ENCODE measurements at regions not wholly inside any gene's neighbourhood (a gene's known extent, or its start where the extent isn't known, plus 50 kb on each side); places are given as distances from the start of the nearest gene placed in this dataset.

DNA sequence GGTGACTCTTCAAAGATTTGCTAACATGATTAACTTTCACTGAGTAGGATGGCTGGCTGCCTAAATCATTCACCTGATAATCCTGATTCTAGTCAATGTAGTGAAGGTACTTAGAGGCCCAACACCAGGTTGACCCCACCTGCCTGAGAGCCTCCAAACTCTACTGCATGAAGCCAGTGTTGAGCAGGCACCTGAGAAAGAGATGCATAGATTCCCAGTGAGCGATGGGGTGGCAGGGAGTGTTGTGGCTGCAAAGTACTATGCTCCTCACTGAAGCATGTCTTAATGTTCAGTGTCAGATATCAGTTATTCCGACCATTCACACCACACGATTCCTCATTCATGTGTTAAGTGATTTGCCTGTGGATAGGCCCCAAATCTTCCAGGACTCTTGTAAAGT lies 804.4 kb downstream of the TLE4 start:
- DNase-seq (ENCODE audit: low read depth in 2 of 2): no peak

- DNase-seq (ENCODE audit: low read depth in 2 of 2): no peak
These were observed 803.7 kb downstream of the TLE4 start for GRCh38 chr9:80375477-80375876.

- no peak for DNase-seq (ENCODE audit: low read depth in 2 of 2)
These were observed 797.9 kb downstream of the TLE4 start for GRCh38 chr9:80369641-80370040.

DNA sequence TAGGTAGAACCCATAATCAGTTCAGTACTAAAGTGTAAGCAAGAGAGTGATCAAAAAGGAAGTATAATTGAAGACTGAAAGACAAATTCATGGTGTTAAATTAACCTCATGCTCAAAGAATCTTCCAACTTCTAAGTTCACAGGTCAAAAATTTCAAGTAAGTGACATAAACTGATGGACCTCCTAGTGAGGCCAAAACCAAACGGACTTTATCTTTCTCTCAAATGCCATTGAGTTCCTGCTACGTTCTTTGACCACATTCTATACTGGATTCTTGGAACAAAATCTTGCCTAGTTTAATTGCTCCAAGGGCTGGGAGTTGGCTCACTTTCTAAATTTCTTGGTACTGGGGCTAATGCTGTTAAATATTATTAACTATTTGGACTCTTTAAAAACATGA lies 794.9 kb downstream of the TLE4 start:
- no peak for DNase-seq (ENCODE audit: low read depth in 2 of 2)

DNA sequence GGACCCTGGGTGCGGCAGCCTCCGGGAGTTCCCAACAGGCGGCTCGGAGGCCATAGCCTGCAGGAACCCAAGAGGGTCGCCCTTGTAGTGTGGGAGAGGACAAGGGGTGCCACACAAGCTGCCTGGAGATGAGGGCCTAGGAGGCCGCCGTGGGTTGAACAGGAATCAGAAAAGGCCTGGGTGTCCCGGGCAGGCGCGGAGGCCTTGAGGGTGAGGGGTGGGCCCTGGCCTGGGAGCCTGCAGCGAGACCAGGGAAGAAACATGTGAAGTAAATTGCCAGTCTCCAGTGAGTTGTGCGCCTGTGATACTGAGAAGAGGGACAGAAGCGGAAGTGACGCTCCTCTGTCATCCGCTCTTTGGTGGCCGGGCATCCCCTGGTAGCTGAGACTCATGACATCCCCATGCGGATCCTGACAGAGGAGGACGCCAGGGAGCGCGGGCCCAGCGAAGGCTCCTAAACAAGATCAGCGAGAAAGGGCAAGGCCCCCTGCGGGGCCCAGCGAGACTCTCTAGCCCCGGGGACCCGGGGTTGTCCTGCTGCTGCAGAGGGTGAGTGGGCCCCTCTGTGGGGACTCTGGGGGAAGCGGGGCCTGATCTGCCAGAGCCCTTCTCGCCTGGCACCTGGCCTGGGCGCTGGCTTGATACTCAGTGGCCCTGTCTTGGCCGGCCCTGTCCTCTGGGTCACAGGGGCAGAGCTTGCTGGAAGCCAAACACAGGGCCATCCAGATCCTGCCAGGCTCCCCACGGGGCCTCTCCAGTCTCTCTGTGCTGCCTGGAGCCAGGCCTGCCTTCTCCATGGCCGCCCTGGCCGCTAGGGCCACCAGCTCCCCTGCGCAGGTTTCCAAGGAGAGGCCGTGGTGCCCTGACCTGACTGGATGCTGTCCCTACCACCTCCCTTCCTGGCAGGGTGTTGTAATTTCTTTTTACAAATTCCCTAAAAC lies 788.4 kb downstream of the TLE4 start:
- no peak for DNase-seq (ENCODE audit: low read depth in 2 of 2)

- DNase-seq (ENCODE audit: low read depth in 2 of 2): no peak
These were observed 787.5 kb downstream of the TLE4 start for GRCh38 chr9:80359291-80359690.

DNA sequence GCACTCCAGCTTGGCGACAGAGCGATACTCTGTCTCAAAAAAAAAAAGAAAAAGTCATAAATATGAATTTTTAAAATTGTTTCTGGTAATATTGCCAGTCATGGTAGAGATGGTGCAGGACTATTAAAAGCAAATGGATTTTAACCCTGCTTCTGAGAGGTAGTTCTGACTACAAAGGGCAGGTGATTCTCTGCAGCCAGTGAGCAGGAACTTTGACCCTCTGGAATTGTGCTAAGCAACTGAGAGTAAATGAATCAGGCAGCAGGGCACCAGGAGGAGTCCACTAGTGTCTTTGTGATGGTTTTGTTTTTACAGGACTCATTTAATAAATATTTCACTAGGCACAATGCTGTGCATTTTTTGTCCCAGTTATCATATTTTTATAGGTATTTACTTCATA lies 781.2 kb downstream of the TLE4 start:
- no peak for DNase-seq (ENCODE audit: low read depth in 2 of 2)

DNA sequence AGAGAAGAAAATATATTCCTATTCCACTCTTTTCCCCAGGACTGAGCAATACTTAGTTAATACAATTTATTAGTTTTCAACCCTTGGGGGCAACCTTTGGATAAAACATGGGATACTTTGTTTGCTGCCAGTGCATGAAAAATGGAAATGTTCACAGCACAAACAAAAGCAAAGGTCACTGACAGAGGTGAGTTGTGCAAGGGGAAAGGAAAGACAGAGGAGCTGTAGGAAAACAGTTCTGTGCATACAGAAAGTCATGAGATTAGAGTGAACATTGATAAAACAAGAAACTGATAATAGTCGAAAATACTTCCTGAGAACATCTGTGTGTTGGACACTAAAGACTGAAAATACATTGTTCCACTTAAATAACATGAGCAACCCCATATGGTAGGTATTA lies 779.8 kb downstream of the TLE4 start:
- DNase-seq (ENCODE audit: low read depth in 2 of 2): no peak

- no peak for DNase-seq (ENCODE audit: low read depth in 2 of 2)
These were observed 754.3 kb downstream of the TLE4 start for GRCh38 chr9:80326105-80326504.

- DNase-seq (ENCODE audit: low read depth in 2 of 2): no peak
These were observed 749.2 kb downstream of the TLE4 start for GRCh38 chr9:80320916-80321315.

GRCh38 chr9:80320480-80320879 lies 748.7 kb downstream of the TLE4 start:
- no peak for DNase-seq (ENCODE audit: low read depth in 2 of 2)

GRCh38 chr9:80305136-80305535 lies 733.4 kb downstream of the TLE4 start:
- no peak for DNase-seq (ENCODE audit: low read depth in 2 of 2)

DNA sequence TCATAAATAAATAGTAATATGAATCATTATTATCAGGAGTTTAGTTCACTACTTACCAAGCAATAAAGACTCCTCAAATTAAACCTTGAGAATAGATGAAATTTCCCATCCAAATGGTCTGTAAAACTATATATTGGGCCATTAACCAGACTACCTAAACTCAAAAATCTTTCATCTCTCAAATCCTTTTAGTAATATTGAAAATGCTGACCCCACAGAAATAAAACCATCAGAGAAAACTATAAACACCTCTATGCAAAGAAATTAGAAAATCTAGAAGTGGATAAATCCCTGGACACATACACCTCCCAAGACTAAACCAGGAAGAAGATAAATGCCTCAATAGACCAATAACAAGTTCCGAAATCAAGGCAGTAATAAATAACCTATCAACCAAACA lies 723.2 kb downstream of the TLE4 start:
- DNase-seq (ENCODE audit: low read depth in 2 of 2): no peak

DNA sequence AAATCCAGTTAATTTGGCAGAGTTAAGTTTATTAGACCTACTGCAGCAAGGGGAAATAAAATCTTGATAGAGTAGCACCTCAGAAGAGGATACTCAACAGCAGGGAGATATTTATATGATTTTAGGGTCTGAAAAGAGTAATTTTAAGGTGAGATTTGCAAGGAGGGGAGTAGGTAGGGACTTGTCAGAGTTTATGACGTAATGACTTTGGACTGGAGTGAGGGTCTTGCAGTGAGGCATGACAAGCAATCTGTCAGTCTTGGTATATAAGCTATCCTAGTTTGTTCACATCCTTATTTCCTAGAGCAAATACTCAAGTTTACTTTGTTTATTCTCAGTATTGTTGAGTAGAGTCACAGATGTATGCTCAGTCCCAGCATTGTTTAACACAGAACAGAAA lies 722.6 kb downstream of the TLE4 start:
- DNase-seq (ENCODE audit: low read depth in 2 of 2): no peak

- no peak for DNase-seq (ENCODE audit: low read depth in 2 of 2)
These were observed 720.5 kb downstream of the TLE4 start for GRCh38 chr9:80292231-80292630.

DNA sequence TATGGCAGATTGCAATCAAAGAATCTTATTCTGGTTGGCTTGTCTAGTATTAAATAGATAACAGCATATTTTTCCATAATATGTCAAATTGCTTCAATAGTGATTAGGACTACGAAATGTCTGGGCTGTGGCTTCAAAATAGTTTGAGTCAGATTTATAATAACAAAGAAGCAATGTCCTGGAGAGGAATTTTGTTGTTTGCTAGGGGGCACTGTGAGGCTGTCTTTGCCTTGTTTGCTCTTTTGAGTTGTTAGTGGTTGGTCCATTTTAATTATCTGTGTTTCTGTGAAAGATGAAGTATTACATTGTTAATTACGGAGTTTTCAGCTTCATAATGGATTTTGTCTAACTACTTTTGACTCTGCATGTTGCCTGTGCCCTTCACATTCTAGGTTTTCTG lies 713.6 kb downstream of the TLE4 start:
- no peak for DNase-seq (ENCODE audit: low read depth in 2 of 2)

- no peak for DNase-seq (ENCODE audit: low read depth in 2 of 2)
These were observed 711.0 kb downstream of the TLE4 start for GRCh38 chr9:80282766-80283165.

GRCh38 chr9:80259079-80259478 lies 687.3 kb downstream of the TLE4 start:
- DNase-seq (ENCODE audit: low read depth in 2 of 2): no peak

GRCh38 chr9:80251778-80252177 lies 680.0 kb downstream of the TLE4 start:
- DNase-seq (ENCODE audit: low read depth in 2 of 2): no peak

GRCh38 chr9:80242022-80242421 lies 670.3 kb downstream of the TLE4 start:
- no peak for DNase-seq (ENCODE audit: low read depth in 2 of 2)

GRCh38 chr9:80235752-80236151 lies 664.0 kb downstream of the TLE4 start:
- no peak for DNase-seq (ENCODE audit: low read depth in 2 of 2)

DNA sequence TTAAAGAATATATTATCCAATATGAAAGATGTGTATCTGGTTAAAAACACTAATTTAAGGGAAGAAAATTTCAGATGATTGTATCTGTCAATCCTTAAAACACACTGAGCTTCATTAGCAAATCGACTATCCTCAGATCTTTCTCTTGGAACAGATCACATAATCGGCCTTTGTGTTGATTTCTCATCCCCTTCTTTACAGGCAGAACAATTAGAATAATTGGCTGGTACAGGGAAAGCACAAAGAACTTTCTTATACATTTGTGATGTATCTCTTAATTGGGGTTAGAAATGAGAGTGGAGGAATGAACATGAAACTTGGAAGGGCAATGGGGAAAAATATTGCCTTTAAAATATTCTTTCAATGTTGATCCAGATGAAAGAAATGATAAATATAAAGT lies 662.1 kb downstream of the TLE4 start:
- DNase-seq (ENCODE audit: low read depth in 2 of 2): no peak

GRCh38 chr9:80233102-80233843 lies 661.5 kb downstream of the TLE4 start:
- no peak for DNase-seq (ENCODE audit: low read depth in 2 of 2)

Data from activated CD4-positive, alpha-beta T cell treated with anti-CD3 and anti-CD28 coated beads for 24 hours (primary cell).